GM21515 (cell line): ENCODE measurements at regions not wholly inside any gene's neighbourhood (a gene's known extent, or its start where the extent isn't known, plus 50 kb on each side); places are given as distances from the start of the nearest gene placed in this dataset.

Experiments used
- ATAC-seq: cut with Tn5 transposase; IDR thresholded peaks from one replicate; pipeline ENCODE4 v1.9.1; 2021; ENCODE audit not compliant: unreplicated experiment

- ATAC-seq, result no peak
Measured at GRCh38 chr13:97134364-97135095, 87.6 kb upstream of the MBNL2 start.

DNA sequence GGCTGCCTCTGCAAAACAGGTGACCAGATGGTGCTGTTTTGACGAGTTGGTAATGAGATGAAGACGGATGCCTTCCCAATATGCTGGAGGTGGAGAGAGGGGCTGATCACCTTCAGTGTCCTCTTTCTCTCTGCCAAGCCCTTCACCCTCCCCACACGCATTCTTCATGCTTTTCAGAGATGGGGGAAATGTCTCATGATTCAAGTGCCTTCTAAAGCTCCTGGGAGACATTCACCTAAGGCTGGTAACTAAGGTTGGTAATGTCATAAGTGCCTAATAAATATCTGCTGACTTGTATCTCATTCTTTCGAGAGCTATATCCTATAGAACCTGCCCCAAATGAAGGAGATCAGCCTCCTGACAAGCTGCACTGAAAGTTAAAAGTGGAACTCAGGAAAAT is 86.2 kb upstream of the MBNL2 start:
- ATAC-seq, result no peak

- no peak for ATAC-seq
Measured at GRCh38 chr13:97136418-97136817, 85.7 kb upstream of the MBNL2 start.

DNA sequence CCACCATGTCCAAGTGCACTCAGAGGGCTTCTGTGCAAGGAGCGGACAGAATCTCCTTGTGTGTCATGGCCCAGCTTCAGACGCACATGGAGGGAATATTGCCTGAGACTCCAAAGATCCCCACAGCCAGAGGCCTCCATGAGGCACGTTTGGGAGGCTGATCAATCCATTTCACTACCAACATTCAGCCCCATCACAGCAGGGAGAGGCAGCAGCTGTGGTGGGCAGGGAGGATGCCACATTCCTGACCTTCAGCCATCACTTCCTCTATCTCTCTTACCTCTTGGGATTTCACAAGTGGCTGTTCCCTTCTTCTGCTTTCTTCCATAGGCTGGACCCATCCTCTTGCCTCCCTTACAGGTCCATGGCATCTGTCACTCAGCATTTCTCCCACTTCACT is 82.4 kb upstream of the MBNL2 start:
- no peak for ATAC-seq

- no peak for ATAC-seq
Measured at GRCh38 chr13:97140131-97140530, 82.0 kb upstream of the MBNL2 start.

- ATAC-seq, result no peak
Measured at GRCh38 chr13:97140611-97141010, 81.5 kb upstream of the MBNL2 start.

GRCh38 chr13:97141097-97141496 is 81.0 kb upstream of the MBNL2 start:
- no peak for ATAC-seq

DNA sequence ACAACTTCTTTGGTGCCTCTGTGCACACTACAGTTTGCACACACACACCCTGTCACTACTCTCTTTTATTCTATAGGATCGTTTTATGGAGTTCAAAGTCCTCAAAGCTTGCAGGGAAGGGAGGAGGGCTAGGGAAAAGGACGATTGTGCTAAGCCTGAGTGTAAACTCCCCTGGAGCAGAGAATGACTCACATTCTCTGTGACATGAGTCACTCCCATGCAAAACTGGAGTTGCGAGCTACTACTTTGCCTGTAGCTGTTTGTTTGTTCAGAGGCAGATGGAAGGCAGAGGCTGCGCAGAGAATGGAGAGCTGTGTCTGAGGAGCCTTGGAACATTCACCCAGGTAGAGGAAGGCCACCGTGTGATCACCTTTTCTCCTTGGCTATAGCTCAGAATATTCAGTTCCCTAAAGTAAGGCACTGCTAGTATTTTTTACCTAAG is 80.5 kb upstream of the MBNL2 start:
- peak; percentile 81 for ATAC-seq

DNA sequence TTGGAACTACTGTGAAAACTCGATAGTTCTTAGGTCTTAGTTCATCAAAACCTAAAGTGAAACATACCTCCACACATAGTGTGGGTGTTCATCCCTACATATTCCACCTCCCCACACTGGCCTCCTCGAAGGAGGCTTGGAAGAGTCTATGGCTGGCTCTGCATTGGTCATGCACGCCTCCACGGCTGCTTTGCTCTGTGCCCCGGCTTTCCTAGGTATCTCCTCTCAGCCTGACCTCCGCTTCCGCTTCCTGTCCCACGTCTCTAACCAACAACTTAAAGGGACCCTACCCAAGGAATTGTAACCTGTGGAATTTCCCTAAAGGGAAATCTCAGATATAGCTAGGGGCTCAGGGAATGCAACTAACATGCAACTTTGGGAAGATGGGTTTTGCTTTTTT is 79.7 kb upstream of the MBNL2 start:
- no peak for ATAC-seq

GRCh38 chr13:97145057-97145456 is 77.1 kb upstream of the MBNL2 start:
- no peak for ATAC-seq

GRCh38 chr13:97148894-97149293 is 73.2 kb upstream of the MBNL2 start:
- no peak for ATAC-seq

GRCh38 chr13:97160421-97160820 is 61.7 kb upstream of the MBNL2 start:
- ATAC-seq, result no peak

DNA sequence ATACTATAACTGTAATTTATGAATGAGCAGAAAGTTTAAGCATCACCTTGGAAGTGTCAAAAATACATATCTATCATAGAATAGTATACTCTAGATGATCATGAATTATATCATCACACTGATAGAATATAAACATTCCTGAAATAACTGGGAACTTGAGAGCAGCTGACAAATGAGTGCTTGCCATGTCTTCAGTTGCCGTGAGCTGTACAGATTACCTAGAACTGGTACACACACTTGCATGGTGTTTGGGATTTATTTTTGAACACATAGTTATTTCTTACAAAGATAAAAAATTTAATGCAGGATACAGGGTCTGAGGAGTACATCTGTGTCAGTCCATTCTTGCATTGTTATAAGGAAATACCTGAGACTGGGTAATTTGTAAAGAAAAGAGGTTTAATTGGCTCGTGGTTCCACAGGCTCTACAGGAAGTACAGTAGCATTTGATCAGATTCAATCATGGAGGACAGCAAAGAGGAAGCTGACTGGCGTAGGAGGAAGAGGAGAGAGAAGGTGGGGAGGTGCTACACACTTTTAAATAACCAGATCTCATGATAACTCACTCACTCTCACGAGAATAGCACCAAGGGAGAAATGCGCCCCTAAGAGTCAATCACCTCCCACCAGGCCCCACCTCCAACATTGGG is 60.4 kb upstream of the MBNL2 start:
- no peak for ATAC-seq

DNA sequence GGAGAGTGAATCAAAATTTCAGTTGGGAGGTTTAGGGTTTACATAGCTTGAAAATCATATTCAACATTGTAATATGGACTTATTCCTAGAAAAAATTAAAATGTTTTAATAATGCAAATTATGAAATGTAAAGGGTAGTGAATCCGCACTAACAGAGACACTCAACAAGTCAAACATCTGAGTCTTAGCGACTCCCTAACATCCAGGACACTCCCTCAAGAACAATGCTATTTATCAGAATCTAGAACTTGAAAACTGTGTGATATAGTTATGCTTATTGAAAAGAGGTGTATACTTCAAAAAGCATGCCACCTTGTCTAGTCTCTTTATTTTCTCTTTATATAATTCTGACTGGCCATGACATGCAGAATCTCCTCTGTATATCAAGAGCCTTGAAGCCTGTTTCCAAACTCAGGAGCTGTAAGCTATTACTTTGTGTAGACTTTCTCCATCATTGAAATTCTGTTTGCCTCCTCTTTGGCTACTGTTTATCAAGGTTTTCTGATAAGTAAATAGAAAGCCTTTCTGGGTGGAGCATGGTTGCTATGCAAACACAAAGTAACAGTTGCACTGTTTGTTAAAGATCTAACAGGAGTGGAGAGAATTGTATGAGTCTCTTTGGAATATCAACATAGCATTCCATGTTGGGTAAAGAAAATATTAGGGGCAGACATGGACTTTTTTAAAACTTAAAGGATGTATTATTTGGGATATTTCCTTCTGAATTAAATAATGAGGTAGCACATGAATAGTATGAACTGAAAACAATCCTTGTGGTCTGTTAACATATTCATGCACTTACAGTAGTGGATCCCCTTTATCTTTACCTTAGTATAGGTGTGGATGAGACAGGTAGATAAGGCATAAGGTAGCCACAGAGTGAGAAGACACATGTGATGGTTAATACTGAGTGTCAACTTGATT is 56.4 kb upstream of the MBNL2 start:
- ATAC-seq, result no peak

GRCh38 chr13:97171136-97171535 is 51.0 kb upstream of the MBNL2 start:
- ATAC-seq, result no peak
